GM18498 (cell line): ENCODE measurements at regions not wholly inside any gene's neighbourhood (a gene's known extent, or its start where the extent isn't known, plus 50 kb on each side); places are given as distances from the start of the nearest gene placed in this dataset.

Experiments used
- ATAC-seq: cut with Tn5 transposase; IDR thresholded peaks from one replicate; pipeline ENCODE4 v1.9.1; 2021; ENCODE audit warnings: mild to moderate bottlenecking, moderate library complexity; ENCODE audit not compliant: unreplicated experiment

GRCh38 chr11:29959488-29959887 is 57.3 kb downstream of the KCNA4 start:
- ATAC-seq: no peak

- ATAC-seq: no peak
Measured at GRCh38 chr11:29957431-29957830, 59.4 kb downstream of the KCNA4 start.

GRCh38 chr11:29956076-29956556 is 60.7 kb downstream of the KCNA4 start:
- no peak for ATAC-seq

- no peak for ATAC-seq
Measured at GRCh38 chr11:29943347-29943746, 73.5 kb downstream of the KCNA4 start.

- ATAC-seq: no peak
Measured at GRCh38 chr11:29937526-29937925, 79.3 kb downstream of the KCNA4 start.

- no peak for ATAC-seq
Measured at GRCh38 chr11:29934115-29934638, 82.7 kb downstream of the KCNA4 start.

GRCh38 chr11:29916040-29916439 is 100.8 kb downstream of the KCNA4 start:
- ATAC-seq: no peak

GRCh38 chr11:29914203-29914930 is 102.5 kb downstream of the KCNA4 start:
- no peak for ATAC-seq

- ATAC-seq: no peak
Measured at GRCh38 chr11:29913352-29913751, 103.5 kb downstream of the KCNA4 start.

GRCh38 chr11:29900382-29900781 is 116.4 kb downstream of the KCNA4 start:
- ATAC-seq: no peak

GRCh38 chr11:29879560-29879959 is 137.3 kb downstream of the KCNA4 start:
- ATAC-seq: no peak

GRCh38 chr11:29876192-29876591 is 140.6 kb downstream of the KCNA4 start:
- no peak for ATAC-seq

GRCh38 chr11:29847219-29847618 is 169.6 kb downstream of the KCNA4 start:
- ATAC-seq: no peak

GRCh38 chr11:29844701-29845379 is 172.0 kb downstream of the KCNA4 start:
- ATAC-seq: no peak

- ATAC-seq: no peak
Measured at GRCh38 chr11:29844031-29844430, 172.8 kb downstream of the KCNA4 start.

GRCh38 chr11:29842061-29842460 is 174.8 kb downstream of the KCNA4 start:
- ATAC-seq: no peak

GRCh38 chr11:29826878-29827277 is 190.0 kb downstream of the KCNA4 start:
- no peak for ATAC-seq

GRCh38 chr11:29816359-29816758 is 200.5 kb downstream of the KCNA4 start:
- no peak for ATAC-seq

GRCh38 chr11:29809121-29809520 is 207.7 kb downstream of the KCNA4 start:
- ATAC-seq: no peak

- ATAC-seq: no peak
Measured at GRCh38 chr11:29802522-29802921, 214.3 kb downstream of the KCNA4 start.

- no peak for ATAC-seq
Measured at GRCh38 chr11:29801561-29801960, 215.3 kb downstream of the KCNA4 start.

- ATAC-seq: no peak
Measured at GRCh38 chr11:29786092-29786491, 230.7 kb downstream of the KCNA4 start.
